ENCODE measurements at regions not wholly inside any gene's neighbourhood (a gene's known extent, or its start where the extent isn't known, plus 50 kb on each side); places are given as distances from the start of the nearest gene placed in this dataset.

- dilution Hi-C loops (cut with MboI; ENCODE audit: extremely low pct_ligation_motif_present, low sequenced_read_pairs), result no loop called here
- Histone ChIP-seq H3K27me3 (ENCODE audit: control insufficient read depth in 2 of 2, insufficient read depth in 2 of 2, low read length in 2 of 2) (no peaks in the 10 kb centered on the region), H3K79me2 (ENCODE audit: control insufficient read depth, insufficient read depth, low read length) (no peaks in the 10 kb centered on the region), H3K9me3 (replicated peaks; ENCODE audit: control insufficient read depth, insufficient read depth, low read length) (no peaks in the 10 kb centered on the region), H4K20me1 (replicated peaks; ENCODE audit: control insufficient read depth, extremely low read depth, insufficient read depth, low read length) (no peaks in the 10 kb centered on the region), H3K9me1 (replicated peaks; ENCODE audit: control insufficient read depth, extremely low read depth, insufficient read depth, low read length) (no peaks in the 10 kb centered on the region), H3K36me3 (ENCODE audit: control insufficient read depth in 2 of 2, extremely low read depth in 1 of 2, insufficient read depth in 2 of 2, low read length in 2 of 2) (no peaks in the 10 kb centered on the region), H3K4me1 (ENCODE audit: control insufficient read depth, extremely low read depth, insufficient read depth, low read length) (no peaks in the 10 kb centered on the region), H3K27ac (ENCODE audit: insufficient read depth, low read depth, low read length) (no peak overlapping the region), H3K4me3 (replicated peaks in 1 of 3; ENCODE audit: insufficient read depth in 1 of 3, low read depth in 1 of 3, low read length in 3 of 3) (no peak overlapping the region), H2AFZ (ENCODE audit: low read depth, low read length) (no peak overlapping the region), H3K4me2 (ENCODE audit: insufficient read depth, low read length) (no peak overlapping the region), H3K9ac (replicated peaks; ENCODE audit: extremely low read depth, insufficient read depth, low read length) (no peak overlapping the region)
- ChIA-PET POLR2A (no interaction called here), CTCF (no interaction called here)
- FAIRE-seq (no peak), DNase-seq (ENCODE audit: low read depth, low spot score) (no peak)
- intact Hi-C loops (cut with micrococcal nuclease), result no loop called here
- no TSS peak for BruUV-seq (replicated peaks)
- TF ChIP-seq MAX (IDR thresholded peaks at IDR 0.05; ENCODE audit: insufficient read depth, insufficient read length) (no peak), GATA2 (IDR thresholded peaks at IDR 0.05; ENCODE audit: insufficient read depth, insufficient read length, low read depth, low read length) (no peak), POLR2A (IDR thresholded peaks at IDR 0.05; ENCODE audit: low read depth, low read length) (no peak), JUN (IDR thresholded peaks at IDR 0.05; ENCODE audit: borderline replicate concordance, insufficient read depth, insufficient read length, low read depth) (no peak), CTCF (IDR thresholded peaks at IDR 0.05; ENCODE audit: extremely low read depth in 1 of 2, insufficient read depth in 1 of 2, low read depth in 1 of 2, low read length in 2 of 2) (no peak), POLR2AphosphoS5 (IDR thresholded peaks at IDR 0.05; ENCODE audit: insufficient read depth, low read depth, low read length) (no peak), EZH2 (IDR thresholded peaks at IDR 0.05; ENCODE audit: borderline replicate concordance, low read depth, low read length, severe bottlenecking) (no peak), MYC (IDR thresholded peaks at IDR 0.05; ENCODE audit: low read depth, low read length) (no peak), FOS (IDR thresholded peaks at IDR 0.05; ENCODE audit: borderline replicate concordance, insufficient read depth, low read length) (no peak)
Measured at GRCh38 chr5:168171901-168172759, 119.3 kb upstream of the WWC1 start.

Measured in endothelial cell of umbilical vein (primary cell).